D721Med (cell line): ENCODE measurements at regions not wholly inside any gene's neighbourhood (a gene's known extent, or its start where the extent isn't known, plus 50 kb on each side); places are given as distances from the start of the nearest gene placed in this dataset.

Source experiments
- DNase-seq: peaks from one replicate; pipeline ENCODE4 v3.0.0; 2011; ENCODE audit warnings: low spot score; ENCODE audit not compliant: insufficient read length
- FAIRE-seq: peaks from 2 replicates; lab custom pipeline; 2011; peaks lifted over from hg19 to GRCh38; lab: Jason Lieb, UNC
- TF ChIP-seq, protein P1 (sequence below): IDR thresholded peaks from 2 replicates; pipeline ENCODE4 v1.5.1; 2012; ENCODE audit warnings: mild to moderate bottlenecking, control low read depth; ENCODE audit not compliant: insufficient read depth; ENCODE audit errors: missing control alignments

DNA sequence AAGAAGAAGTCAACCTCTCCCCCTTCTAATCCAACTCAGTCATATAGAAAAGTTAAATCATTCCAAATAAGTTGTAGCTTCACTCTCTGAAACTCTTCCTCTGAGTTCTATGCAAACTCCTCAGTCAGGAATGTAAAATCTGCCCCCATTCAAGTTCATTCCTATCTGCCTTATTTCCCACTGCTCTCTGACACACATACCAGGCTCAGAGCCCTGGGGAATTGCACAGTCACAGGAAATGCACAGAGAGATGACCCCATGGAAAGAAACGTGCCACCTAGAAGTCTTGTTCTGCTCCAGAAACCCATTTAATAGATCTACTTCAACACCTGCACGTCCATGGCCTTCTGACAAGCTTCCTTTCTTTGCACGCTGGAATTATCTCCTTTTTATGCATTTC is 236.0 kb upstream of the VCX3A start:
- no peak for DNase-seq
- TF ChIP-seq, protein P1, sequence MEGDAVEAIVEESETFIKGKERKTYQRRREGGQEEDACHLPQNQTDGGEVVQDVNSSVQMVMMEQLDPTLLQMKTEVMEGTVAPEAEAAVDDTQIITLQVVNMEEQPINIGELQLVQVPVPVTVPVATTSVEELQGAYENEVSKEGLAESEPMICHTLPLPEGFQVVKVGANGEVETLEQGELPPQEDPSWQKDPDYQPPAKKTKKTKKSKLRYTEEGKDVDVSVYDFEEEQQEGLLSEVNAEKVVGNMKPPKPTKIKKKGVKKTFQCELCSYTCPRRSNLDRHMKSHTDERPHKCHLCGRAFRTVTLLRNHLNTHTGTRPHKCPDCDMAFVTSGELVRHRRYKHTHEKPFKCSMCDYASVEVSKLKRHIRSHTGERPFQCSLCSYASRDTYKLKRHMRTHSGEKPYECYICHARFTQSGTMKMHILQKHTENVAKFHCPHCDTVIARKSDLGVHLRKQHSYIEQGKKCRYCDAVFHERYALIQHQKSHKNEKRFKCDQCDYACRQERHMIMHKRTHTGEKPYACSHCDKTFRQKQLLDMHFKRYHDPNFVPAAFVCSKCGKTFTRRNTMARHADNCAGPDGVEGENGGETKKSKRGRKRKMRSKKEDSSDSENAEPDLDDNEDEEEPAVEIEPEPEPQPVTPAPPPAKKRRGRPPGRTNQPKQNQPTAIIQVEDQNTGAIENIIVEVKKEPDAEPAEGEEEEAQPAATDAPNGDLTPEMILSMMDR: no peak

DNA sequence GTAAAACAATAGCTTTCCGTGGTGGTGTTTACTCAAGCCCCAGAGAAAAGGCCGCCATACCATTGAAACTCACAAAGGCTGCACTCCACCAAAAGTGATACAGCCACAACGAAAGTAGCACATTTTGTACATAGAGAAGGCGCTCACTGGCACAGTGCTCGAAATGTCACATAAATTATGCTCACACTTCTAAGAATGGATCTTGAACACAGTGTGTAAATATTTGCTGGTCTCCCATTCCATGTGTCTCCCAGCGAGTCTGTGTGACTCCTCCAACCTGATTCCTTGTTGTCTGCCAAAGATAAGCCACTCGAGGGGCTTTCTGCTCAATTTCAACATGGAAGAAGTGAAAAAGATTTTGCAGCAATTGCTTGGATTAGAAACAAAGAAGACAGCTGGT is 234.0 kb upstream of the VCX3A start:
- TF ChIP-seq, protein P1: no peak
- DNase-seq: no peak
- no peak for FAIRE-seq

More for the DNA sequence above, 236.0 kb upstream of the VCX3A start:
- no peak for FAIRE-seq

DNA sequence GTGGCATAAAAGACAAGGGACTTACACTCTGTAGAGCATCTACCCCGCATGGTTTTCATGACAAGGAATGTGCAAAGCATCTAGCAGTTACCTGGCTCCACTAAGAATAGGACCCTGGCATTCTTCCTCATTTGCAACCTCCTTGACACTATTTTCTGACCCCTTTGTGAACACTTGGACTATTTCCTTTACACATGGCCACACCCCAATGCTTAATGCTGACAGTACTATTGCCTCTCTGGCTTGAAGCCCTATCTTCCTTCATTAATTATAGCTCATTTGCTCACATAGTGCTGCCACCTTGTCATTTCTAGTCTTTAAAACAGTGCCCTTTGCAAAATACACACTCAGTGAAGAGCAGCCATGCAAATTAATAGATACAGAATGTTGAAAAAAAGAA is 226.3 kb upstream of the VCX3A start:
- FAIRE-seq: no peak
- no peak for DNase-seq
- TF ChIP-seq, protein P1: no peak

DNA sequence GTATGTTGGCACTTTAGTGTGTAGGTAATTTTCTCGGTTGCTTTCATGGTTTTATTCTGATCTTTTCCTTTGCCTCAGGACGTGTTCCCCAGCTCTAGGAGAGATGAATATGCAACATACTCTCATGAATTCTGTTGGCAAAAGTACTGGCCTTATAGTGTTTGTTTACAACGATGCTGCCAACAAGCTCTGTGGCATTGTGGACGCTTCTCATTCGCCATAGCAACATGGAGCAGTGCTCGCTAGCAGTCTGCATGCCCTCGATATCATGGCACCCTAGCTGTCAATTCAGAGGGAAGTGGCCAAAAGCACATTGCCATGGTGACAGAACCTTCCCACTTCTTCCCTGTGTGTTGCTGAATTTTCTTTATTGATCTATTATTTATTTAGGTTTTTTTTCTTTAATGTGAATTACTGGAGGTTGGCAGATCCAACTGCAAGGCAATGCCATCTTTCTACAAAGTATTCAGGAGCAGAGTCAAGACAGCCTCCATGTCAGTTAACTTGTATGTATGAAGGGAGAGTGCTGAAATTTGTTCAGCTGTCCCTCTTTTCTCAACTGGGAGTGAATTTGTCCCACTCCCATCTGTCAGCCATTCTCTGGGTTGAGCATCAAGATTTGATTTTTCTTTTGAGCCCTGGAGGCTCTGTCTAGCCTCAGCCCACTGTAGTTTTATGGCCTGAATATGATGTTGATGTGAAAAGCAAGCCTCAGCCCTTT is 224.9 kb upstream of the VCX3A start:
- no peak for DNase-seq
- TF ChIP-seq, protein P1: no peak
- FAIRE-seq: no peak

DNA sequence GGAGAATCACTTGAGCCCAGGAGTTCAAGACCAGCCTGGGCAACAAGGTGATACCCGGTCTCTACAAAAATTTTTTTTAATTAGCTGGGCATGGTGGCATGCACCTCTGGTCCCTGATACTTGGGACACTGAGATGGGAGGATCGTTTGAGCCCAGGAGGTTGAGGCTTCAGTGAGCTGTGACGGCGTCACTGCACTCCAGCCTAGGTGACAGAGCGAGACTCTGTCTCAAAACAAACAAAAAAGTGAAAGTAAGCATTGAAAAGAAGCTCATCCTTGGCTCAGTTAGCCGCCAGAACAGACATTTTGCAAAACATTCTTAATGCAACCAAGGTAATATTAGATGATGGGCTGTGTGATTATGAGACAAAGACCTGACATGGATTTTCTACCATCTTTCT is 223.3 kb upstream of the VCX3A start:
- DNase-seq: no peak
- TF ChIP-seq, protein P1: no peak
- FAIRE-seq: no peak

DNA sequence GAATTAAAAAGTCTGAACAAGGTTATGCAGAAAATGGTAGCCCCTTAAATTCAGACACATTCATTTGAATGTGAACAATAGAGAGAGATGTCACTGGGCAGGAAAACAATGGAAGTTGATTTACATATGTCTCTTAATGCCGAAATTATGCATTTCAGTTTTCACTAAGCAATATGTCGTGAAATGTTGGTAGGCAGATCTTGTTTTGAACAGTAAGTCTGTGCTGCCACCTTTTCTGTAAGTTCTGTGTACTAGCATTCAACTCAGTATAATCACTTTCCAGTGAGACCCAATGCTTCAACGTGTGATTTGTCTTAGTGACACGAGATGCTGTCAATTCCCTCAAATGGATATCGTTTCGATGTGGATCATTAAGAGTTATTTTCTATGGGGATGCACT is 222.7 kb upstream of the VCX3A start:
- no peak for DNase-seq
- FAIRE-seq: no peak
- TF ChIP-seq, protein P1: no peak

DNA sequence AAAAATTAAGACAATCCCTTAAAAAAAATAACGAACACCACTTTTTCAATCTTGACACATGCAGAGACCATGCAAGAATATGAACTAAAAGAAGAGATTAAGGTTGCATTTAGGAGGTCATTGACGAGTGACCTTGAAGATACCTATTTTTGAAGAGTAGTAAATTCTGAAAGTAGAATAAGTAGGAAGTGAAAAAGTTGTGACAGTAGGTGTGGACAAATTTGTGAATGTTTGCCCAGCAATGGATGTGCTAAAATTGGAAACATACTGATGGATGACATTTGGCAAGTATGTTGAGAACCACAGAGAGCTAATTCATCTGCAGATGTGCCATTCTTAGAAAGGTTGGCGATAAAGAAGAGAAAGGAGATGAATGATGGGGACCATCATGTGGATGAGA is 213.7 kb upstream of the VCX3A start:
- DNase-seq (no peak), FAIRE-seq (peak; percentile 38)
- TF ChIP-seq, protein P1: no peak
